GM19025 (cell line): ENCODE measurements at regions not wholly inside any gene's neighbourhood (a gene's known extent, or its start where the extent isn't known, plus 50 kb on each side); places are given as distances from the start of the nearest gene placed in this dataset.
"Not testable (repeated sequence)": the region's sequence is repeated elsewhere in the genome, so short reads cannot be mapped to it uniquely, and the experiment has no call there.

Experiments
- ATAC-seq: cut with Tn5 transposase; IDR thresholded peaks from one replicate; pipeline ENCODE4 v1.9.1; 2021; ENCODE audit warnings: mild to moderate bottlenecking, low read depth, moderate library complexity; ENCODE audit not compliant: unreplicated experiment

- no peak for ATAC-seq
Observed at GRCh38 chr12:47356129-47356700, 276.5 kb upstream of the AMIGO2 start.

DNA sequence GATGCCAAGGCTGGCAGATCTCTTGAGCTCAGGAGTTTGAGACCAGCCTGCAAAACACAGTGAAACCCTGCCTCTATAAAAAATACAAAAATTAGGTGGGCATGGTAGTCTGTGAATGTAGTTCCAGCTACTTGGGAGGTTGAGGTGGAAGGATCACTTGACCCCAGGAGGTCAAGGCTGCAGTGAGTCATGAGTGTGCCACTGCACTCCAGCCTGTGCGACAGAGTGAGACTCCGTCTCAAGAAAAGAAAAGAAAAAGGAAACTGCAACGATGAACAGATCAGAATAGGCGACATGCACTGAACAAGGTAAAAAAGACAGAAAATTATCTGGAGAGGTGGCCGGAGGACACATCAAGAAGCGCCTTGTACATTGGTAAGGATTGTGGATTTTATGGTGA lies 273.7 kb upstream of the AMIGO2 start:
- ATAC-seq, result no peak

DNA sequence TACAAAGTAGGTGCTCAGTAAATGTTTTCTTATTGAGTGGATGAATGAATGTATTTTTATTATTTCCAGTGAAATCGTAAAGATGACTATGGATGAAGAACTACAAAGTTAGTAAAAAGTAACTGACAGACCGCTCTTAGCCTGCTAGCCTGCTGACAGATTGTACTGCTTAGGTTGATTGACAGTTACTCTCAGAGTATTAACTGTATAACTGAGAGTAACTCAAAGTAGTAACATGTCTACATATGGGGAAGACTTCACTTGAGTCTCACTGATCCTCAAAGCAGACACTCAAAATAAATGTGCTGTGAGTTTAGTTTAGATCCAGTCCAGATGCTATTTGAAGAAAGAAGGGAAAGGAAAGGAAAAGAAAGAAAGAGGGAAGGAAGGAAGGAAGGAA lies 272.3 kb upstream of the AMIGO2 start:
- ATAC-seq, result no peak

GRCh38 chr12:47351526-47351925 lies 271.8 kb upstream of the AMIGO2 start:
- ATAC-seq, result no peak

DNA sequence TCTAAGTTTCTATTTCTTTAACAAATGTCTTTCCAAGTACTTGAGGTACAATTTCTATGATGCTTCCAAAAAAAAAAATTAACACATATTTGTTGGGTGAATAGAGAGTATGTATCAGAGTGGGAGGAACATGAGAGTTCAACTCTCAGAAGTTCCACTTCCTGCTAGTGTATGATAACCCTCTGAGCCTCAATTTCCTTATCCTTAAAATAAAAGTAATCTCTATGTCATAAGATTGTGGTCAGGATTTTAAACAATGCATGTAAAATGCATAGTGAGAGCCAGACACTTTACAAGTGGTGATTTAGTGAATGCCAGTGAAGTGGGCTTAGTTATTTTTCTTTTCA lies 270.3 kb upstream of the AMIGO2 start:
- ATAC-seq, result no peak

GRCh38 chr12:47349137-47350061 lies 269.6 kb upstream of the AMIGO2 start:
- ATAC-seq, result no peak

DNA sequence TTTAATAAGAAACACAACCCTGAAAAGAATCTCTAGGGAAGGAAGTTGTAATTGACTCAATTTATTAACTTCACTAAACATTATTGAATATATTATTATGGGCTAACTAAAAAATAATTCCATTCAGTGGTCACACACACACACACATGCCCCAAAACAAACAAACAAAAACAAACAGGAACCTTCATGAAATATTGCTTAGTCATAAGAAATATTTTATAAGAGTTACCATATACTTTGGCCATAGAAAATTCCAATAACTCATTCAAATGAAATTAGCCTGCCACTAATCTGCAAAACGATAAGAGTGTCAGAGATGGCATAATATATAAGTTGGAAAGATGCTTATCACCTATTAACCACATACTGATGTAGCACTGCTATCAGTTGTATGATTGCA lies 268.4 kb upstream of the AMIGO2 start:
- no peak for ATAC-seq

DNA sequence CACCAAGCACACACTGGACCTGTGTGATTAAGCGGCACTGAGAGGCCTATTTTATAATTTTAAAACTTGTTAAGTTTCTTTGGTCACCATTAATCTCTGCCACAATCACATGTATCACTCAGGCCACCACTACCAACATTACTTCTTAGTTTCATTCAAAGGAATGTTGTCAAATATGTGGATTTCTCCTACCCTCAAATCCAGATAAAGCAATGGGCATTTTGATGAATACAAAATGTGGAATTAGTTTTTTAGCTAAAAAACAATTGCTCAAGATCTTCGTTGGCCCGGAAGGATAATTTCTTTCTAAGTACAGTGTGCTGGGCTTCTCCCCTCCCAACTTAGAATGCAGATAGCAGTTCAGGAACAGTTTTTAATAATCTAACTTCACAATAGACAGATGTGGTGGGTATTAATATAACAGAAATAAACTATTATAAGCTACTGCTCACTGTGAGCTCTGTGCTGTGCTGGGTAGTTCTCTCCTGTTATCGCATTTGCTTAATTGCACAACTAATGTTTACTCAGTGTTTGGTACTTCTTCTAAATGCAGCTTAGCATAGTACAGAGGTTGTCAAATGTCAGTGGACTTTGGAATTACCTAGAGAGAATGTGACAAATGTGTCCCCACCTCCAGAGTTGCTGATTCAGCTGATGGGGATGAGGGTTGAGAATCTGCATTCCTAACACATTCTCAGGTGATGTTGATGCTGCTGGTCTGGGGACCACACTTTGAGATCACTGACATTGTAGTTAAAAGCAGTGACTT lies 266.7 kb upstream of the AMIGO2 start:
- no peak for ATAC-seq

- ATAC-seq, result no peak
Observed at GRCh38 chr12:47343684-47344567, 264.2 kb upstream of the AMIGO2 start.

- ATAC-seq, result no peak
Observed at GRCh38 chr12:47340411-47341015, 260.8 kb upstream of the AMIGO2 start.

- no peak for ATAC-seq
Observed at GRCh38 chr12:47337581-47337980, 257.8 kb upstream of the AMIGO2 start.

DNA sequence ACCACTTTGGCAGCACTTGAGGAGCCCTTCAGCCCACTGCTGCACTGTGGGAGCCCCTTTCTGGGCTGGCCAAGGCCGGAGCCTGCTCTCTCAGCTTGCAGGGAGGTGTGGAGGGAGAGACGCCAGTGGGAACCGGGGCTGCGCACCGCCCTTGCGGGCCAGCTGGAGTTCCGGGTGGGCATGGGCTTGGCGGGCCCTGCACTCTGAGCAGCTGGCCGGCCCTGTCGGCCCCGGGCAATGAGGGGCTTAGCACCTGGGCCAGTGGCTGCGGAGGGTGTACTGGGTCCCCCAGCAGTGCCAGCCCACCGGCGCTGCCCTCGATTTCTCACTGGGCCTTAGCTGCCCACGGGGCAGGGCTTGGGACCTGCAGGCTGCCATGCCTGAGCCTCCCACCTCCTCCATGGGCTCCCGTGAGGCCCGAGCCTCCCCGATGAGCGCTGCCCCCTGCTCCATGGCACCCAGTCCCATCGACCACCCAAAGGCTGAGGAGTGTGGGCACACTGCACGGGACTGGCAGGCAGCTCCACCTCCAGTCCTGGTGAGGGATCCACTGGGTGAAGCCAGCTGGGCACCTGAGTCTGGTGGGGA lies 253.6 kb upstream of the AMIGO2 start:
- not testable (repeated sequence) for ATAC-seq

GRCh38 chr12:47328831-47329545 lies 249.2 kb upstream of the AMIGO2 start:
- no peak for ATAC-seq

DNA sequence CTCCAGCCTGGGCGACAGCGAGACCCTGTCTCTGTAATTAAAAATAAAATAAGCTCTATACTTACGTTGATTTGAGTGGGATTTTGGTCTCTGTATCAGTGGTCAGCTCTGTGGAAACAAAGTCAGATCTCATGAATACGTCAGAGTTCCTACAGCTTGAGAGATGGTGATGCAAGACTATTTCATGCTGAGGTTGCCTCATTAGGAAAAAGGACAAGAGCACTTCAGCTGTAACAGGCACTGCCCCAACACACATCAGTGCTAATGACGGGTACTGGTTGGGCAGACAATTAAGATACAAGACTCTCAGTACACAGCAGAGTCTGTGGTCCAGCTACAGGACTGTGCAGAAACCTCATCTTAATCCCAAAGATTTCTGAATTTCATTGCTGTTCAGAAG lies 246.4 kb upstream of the AMIGO2 start:
- no peak for ATAC-seq

- ATAC-seq, result no peak
Observed at GRCh38 chr12:47323802-47324201, 244.0 kb upstream of the AMIGO2 start.

DNA sequence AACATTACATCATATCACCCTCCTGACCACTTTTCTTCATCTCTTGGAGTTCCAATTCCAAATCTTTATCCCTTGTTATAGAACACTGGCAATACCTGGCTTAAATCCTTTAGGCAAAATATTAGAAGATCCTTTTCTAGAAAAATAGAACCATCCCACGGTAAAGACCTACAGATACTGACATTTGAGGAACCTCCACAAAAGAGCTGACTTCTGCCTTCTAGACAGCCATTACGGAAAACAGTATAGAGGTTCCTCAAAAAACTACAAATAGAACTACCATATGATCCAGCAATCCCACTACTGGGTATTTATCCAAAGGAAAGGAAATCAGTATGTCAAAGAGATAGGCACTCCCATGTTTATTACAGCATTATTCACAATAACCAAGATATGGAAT lies 241.7 kb upstream of the AMIGO2 start:
- ATAC-seq, result no peak

- ATAC-seq, result no peak
Observed at GRCh38 chr12:47319746-47320145, 240.0 kb upstream of the AMIGO2 start.

DNA sequence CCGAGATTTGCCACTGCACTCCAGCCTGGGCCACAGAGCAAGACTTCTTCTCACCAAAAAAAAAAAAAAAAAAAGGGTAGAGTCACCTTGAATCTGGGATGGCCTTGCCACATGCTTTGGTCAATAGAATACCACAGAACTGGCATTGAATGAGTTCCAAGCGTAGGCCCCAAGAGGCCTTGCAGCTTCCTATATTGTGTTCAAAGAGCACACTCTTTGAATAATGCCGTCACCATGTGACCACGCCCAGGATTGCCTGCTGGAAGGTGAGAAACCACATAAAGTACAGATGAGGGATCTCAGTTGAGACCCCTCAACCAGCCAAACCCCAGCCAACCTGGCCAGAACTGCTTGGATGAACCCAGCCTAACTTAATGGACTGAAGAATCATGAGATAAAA lies 239.2 kb upstream of the AMIGO2 start:
- ATAC-seq, result no peak
